Right kidney (tissue), 1 donor: ENCODE measurements at regions not wholly inside any gene's neighbourhood (a gene's known extent, or its start where the extent isn't known, plus 50 kb on each side); places are given as distances from the start of the nearest gene placed in this dataset.
A peak's percentile ranks its signal among the peaks of the same experiment; 100 is the strongest.
"Not testable (repeated sequence)": the region's sequence is repeated elsewhere in the genome, so short reads cannot be mapped to it uniquely, and the experiment has no call there.

ENCODE experiments used
- DNase-seq: peaks from one replicate; pipeline ENCODE4 v3.0.0-alpha.2; 2016

DNA sequence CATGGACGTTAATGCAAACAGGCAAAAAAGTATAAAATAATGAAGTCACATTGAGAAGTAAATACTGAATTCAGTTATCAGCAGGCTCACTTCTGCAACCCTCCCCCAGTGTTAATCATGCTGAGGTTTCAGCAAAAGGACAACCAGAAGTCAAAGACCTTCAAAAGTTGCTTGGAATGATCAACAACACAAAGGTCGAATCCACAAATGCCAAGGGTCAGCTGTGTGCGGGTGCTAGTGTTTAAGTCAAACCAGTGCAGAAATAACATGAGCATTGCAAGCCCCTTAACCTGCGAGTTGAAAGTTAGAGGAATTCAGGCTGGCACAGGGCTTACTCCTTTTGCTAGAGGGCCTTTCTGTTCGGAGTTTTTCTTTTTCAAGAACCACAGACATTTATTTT, 436.7 kb upstream of the SEL1L start:
- no peak for DNase-seq

DNA sequence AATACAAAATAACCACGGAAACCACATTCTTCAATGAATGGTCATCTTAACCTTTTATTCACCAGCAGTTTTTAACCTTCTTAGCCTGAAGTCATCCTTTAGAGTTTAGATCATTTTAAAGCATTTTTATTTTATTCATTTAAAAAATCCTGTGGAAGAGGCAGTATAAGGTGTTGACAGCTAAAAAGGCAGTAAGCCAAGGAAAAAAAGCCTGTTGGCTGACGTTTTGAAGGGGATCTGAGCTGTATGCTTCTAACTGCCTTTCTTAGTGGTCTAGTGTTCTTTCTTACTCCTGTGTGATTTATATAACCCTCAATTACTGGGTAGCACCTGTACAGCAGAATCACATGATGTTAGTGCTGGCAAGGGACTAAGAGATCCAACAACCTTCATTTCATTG, 438.3 kb upstream of the SEL1L start:
- DNase-seq: no peak

DNA sequence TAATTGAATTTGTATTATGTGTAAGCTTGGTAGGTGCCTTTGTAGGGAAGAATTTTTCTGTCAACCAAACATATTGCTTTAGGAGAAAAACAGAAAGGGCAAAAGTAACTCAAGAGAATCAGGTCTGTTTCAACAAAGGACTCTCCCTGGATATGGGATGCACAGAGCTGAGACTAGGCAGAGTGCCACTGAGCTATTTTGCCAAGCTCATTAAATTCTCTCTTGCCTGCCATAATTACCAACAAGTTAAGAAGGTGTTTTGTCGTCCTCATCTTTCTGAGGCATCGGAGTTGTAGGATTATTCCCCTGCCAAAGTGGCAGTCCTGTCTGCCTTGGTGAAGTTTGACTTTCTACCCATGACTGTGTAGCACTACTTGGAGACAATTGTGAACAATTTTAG, 438.9 kb upstream of the SEL1L start:
- no peak for DNase-seq

DNA sequence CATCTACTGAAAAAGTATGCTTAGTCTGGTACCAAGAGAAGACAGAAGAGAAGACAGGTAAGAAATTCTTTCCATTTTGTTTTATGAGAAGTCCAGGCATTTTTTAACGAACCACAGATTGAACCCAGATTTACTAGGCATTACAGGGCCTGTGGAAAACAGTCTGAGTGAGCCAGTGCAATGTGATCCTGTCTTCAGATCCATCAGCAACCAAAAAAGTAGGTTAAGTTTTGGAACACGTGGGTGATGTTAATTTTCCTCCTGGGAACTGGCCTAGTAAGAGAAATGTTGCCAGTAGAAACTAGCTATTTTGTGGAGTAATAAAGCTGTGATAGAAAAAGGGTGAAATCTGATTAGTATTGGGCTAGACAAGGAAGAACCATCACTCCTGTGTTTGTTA, 440.9 kb upstream of the SEL1L start:
- no peak for DNase-seq

GRCh38 chr14:81980601-81981306, 447.1 kb upstream of the SEL1L start:
- no peak for DNase-seq

DNA sequence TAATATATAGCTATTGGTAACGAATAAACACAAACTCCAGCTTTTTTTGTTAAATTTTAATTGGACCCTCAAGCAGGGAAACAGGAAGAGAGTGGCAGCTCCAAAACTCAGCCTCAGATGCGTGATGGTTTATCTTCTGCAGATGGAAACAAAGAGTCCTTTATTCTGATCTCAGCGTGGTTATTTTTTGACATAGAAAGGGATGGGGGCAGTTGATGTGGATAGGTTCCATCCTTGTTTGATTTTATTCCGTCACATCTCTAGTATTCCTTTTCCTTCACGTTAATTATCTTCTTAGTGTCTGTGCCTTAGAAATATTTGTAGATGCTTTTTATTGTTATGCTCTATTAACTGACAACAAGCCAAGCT, 447.6 kb upstream of the SEL1L start:
- no peak for DNase-seq

DNA sequence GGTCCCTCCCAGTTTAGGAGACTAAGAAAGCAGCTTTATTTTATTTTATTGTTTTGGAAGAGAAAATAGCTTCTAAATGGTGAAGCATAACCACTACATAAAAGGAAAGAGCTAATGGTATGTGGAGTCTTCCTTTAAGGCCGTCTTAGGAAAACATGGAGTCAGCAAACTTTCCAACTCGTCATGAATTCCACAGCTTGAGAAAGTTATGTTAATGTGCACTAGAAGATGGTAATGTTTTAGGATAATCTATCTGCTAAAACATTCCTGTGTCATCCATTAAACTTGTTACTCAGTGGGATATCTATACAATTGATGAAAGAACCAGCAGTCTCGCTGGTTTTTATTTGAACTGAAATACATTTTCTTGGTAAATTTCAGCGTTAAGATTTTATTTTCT, 448.4 kb upstream of the SEL1L start:
- no peak for DNase-seq

DNA sequence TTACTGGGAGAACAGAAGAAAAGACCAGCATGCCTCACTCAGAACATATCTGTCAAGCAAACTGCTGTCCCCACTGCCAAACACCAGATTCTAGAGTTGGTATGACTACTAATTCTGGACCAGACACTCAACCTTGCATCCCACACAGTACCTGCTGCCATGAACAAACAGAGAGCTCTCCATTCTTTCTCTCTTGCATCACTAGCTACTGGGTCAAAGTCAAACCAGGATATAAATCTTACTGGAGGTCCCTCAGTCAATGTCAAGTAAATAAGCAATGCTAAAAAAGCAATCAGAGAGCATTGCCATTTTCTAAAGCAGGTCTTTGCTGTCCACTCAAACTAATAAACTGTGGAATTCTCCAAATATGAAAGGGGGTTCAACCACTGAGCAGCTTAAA, 452.4 kb upstream of the SEL1L start:
- no peak for DNase-seq

DNA sequence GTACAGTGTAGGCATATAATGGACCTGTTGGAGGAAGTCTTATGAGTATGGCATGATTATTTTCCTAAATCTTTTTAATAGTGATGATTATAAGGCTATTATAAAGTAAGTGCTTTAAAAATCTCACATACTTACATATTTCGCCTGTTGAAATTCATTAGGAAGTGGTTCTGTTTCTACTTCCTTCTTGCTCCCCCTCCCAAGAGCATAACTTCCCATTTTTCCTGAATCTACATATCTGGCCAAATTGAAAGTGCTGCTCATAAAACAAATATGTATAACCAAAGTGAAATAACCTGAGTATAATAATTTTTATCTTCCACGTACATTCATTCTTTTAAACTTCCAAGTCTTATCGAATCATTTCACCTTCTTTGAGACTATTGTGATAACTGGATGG, 455.6 kb upstream of the SEL1L start:
- DNase-seq: no peak

- DNase-seq: peak; percentile 20
Measured at GRCh38 chr14:81990312-81990761, 456.7 kb upstream of the SEL1L start.

GRCh38 chr14:81991998-81992397, 458.3 kb upstream of the SEL1L start:
- no peak for DNase-seq

- DNase-seq: no peak
Measured at GRCh38 chr14:81993432-81993831, 459.8 kb upstream of the SEL1L start.

GRCh38 chr14:82003426-82003825, 469.8 kb upstream of the SEL1L start:
- DNase-seq: no peak

DNA sequence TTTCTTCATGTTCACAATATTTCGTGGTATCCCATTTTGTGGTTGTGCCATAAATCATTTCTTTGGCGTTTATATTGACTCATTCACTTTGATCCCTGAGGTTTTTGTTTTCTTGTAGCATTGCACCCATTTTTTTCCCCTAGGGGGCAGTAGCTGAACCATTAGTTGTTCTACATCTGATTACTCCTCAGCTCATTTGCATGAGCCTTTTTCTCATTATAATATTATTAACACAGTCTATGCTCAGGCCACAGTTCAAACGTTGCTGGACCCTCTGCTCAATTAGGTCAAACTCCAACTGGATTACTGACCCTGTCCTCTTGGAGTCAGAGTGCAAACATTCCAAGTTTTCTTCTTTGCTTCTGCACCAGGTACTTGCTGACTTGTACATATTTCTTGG, 475.4 kb upstream of the SEL1L start:
- no peak for DNase-seq

- DNase-seq: no peak
Measured at GRCh38 chr14:82009993-82010392, 476.3 kb upstream of the SEL1L start.

DNA sequence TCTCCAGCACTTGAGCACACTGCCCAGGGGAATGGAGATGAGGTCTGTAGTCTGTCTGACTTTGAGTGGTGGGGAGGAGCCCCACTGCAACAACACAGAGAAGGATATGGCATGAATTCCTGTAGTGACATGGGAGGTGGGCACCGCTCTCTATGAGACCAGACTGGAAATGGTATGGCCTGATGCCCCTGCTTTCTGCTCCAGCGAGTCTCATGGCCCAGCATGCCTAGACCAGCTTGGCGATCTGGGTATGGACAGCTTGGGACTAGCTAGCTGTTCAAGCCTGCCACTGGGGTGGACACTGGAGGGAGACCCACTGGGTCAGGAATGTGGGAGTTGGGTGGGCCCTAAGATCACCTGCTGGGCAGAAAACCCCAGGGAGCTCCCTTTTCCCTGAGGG, 477.8 kb upstream of the SEL1L start:
- DNase-seq: no peak

- no peak for DNase-seq
Measured at GRCh38 chr14:82029038-82029437, 495.4 kb upstream of the SEL1L start.

- no peak for DNase-seq
Measured at GRCh38 chr14:82035397-82035796, 501.7 kb upstream of the SEL1L start.

- DNase-seq: not testable (repeated sequence)
Measured at GRCh38 chr14:82038066-82038465, 504.4 kb upstream of the SEL1L start.

DNA sequence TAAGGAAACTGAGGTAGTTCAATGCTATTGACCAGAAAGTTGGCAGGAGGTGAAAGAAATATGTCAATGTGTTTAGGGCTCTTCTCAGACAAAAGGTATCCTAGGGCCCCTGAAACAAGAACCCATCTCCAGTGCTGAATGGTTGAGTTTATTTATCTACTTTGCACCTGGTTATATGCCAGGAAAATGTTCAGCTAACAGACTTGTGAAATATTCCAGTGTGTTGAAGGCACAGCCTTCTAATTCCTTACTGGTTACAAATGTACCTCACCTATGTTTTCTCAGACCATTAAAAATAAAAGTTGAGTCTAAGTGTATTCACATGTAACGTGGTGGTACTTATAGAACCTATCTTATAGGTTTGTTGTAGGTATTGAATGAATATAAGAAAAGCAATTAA, 511.7 kb upstream of the SEL1L start:
- no peak for DNase-seq

DNA sequence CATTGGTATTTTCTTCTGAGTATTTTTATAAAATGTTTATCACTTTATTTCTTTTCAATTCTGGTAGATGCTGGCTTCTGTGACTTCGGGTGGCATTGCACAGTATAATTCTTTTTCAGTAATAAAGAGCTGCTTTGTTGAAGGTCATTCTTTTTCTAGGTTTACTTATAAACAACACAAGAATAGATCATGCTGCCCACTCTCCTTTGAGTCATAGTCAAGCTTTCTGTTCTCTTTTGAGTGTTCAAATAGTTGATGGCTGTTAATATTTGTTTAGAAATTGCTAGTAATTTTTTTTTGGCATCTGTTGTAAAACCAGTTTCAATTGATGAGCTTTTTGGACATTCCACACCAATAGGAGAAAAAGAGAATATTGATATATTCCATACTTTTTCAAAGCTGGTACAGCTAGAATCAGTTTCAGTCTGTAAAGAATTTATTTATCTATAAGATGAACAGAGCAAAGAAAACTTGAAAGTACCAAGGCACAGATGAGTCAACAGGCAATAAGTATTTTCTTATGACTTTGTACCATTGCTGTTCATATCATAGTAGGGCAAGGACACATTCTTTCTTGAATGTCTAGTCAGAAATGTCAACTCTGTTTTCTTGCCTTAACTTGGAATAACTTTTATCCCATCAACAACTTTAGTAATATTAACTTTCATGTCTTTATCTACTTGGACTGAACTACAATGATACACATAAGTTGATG, 513.0 kb upstream of the SEL1L start:
- DNase-seq: no peak

GRCh38 chr14:82047777-82048470, 514.3 kb upstream of the SEL1L start:
- DNase-seq: no peak

DNA sequence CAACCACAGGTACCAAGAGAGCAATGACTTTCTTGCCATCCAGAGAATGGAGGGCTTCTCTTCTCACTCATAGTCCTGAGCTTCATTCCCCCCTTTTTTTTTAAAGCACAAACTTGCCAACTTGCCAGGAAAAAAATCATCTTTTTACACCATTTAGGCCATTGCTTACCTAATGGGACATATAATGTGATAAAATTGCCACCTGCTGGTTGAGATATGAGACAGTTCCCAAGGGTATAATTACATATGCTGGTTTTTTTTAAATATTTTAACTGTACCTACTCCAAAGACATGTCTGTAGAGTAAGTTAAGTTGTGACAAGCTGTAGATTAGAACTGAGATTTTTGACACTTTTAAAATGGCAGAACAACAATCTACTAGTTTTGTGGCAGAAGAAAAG, 519.1 kb upstream of the SEL1L start:
- no peak for DNase-seq
